Duodenal mucosa (tissue), 2 donors: ENCODE measurements at regions not wholly inside any gene's neighbourhood (a gene's known extent, or its start where the extent isn't known, plus 50 kb on each side); places are given as distances from the start of the nearest gene placed in this dataset.
"Not testable (repeated sequence)": the region's sequence is repeated elsewhere in the genome, so short reads cannot be mapped to it uniquely, and the experiment has no call there.

Source experiments
- H3K27ac ChIP-seq: one replicate; pipeline ENCODE4 v1.7.0; 2013; ENCODE audit warnings: low read depth, low read length
- H3K27me3 ChIP-seq, 2 donors: one replicate each; pipeline ENCODE4 v1.7.0; 2013; ENCODE audit warnings: low read length in 2 of 2, control low read depth in 1 of 2; ENCODE audit not compliant: insufficient read depth in 2 of 2, control insufficient read depth in 1 of 2
- H3K36me3 ChIP-seq, 2 donors: one replicate each; pipeline ENCODE4 v1.7.0; 2013; ENCODE audit warnings: low read length in 2 of 2, control low read depth in 1 of 2; ENCODE audit not compliant: insufficient read depth in 2 of 2, control insufficient read depth in 1 of 2
- H3K4me1 ChIP-seq, 2 donors: one replicate each; pipeline ENCODE4 v1.7.0; 2013; ENCODE audit warnings: low read length in 2 of 2, control low read depth in 1 of 2; ENCODE audit not compliant: insufficient read depth in 2 of 2, control insufficient read depth in 1 of 2
- H3K4me3 ChIP-seq, 2 donors: one replicate each; pipeline ENCODE4 v1.7.0; 2013; ENCODE audit warnings: low read length in 2 of 2, low read depth in 1 of 2
- H3K9ac ChIP-seq, 2 donors: one replicate each; pipeline ENCODE4 v1.7.0; 2013; ENCODE audit warnings: low read length in 2 of 2, low read depth in 1 of 2
- H3K9me3 ChIP-seq, 2 donors: one replicate each; pipeline ENCODE4 v1.7.0; 2013; ENCODE audit warnings: low read length in 2 of 2, control low read depth in 1 of 2; ENCODE audit not compliant: control insufficient read depth in 1 of 2

DNA sequence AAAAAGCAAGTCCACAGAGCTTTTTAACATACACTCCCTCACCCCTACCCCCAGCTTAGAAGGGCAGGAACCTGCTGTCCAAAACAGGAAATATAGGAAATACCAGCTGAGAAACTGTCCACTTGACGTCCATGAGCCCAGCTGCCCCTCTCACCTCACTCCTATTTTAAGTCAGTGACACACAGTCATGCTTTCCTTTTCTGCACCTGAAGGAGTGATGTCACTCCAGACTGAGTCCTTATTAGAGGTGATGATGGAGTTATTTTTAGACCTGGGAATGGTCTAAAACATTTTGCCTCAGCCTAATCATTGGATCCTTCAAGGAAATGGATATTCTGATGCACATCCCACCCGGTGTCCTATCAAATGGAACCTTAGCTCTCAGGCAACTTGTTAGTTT, 217.8 kb downstream of the BCL2L11 start:
- not testable (repeated sequence) for H3K36me3 ChIP-seq, H3K4me1 ChIP-seq, H3K9me3 ChIP-seq, H3K27me3 ChIP-seq, H3K27ac ChIP-seq, H3K4me3 ChIP-seq, H3K9ac ChIP-seq

GRCh38 chr2:111339476-111339875, 218.8 kb downstream of the BCL2L11 start:
- not testable (repeated sequence) for H3K27ac ChIP-seq, H3K27me3 ChIP-seq, H3K9me3 ChIP-seq, H3K36me3 ChIP-seq, H3K9ac ChIP-seq, H3K4me1 ChIP-seq, H3K4me3 ChIP-seq

- H3K27ac ChIP-seq, H3K9me3 ChIP-seq, H3K27me3 ChIP-seq, H3K36me3 ChIP-seq, H3K4me3 ChIP-seq, H3K9ac ChIP-seq, H3K4me1 ChIP-seq: not testable (repeated sequence)
These were observed 223.9 kb downstream of the BCL2L11 start for GRCh38 chr2:111344590-111344989.

DNA sequence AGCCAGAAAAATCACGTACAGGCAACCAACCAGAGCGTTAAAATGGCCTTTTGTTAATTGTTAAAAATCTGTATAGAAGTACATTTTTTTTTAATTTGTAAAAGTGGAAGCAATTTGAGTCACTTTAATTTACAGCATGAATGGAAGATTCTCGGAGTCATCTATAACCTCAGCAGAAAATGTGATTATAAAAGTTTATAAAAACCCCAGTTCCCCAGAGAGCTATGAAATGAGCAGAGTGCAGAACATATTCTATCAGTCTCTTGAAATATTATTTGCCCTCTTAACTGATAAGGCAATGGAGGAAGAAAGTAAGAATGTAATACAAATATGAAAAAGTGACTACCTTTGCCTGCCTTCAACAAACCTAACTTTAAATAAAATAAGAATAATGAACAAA, 224.7 kb downstream of the BCL2L11 start:
- not testable (repeated sequence) for H3K4me3 ChIP-seq, H3K4me1 ChIP-seq, H3K36me3 ChIP-seq

GRCh38 chr2:111346018-111346930, 225.6 kb downstream of the BCL2L11 start:
- H3K27ac ChIP-seq, H3K9ac ChIP-seq, H3K4me3 ChIP-seq: not testable (repeated sequence)

More for the DNA sequence above, 224.7 kb downstream of the BCL2L11 start:
- H3K9me3 ChIP-seq, H3K9ac ChIP-seq, H3K27ac ChIP-seq, H3K27me3 ChIP-seq: not testable (repeated sequence)

DNA sequence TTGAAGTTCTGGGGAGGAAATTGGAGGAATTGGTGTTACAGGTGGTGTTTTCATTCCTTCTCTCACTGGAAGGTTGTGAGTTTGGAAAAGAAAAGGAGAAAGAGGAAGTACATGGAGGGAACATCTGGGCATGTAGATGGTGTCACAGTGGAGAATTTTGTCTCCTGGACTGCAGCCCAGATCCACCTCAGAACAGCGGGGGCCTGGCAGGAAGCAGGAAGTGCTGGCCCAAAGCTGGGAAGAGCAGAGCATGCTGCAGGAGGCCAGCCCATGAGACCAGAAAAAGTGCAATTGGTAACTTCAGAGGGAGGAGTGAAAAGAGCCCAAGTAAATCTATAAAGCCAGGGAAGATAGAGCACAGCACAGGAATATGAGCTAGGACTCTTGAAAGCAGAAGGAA, 227.0 kb downstream of the BCL2L11 start:
- H3K27me3 ChIP-seq, H3K4me1 ChIP-seq, H3K4me3 ChIP-seq, H3K9me3 ChIP-seq, H3K36me3 ChIP-seq, H3K9ac ChIP-seq, H3K27ac ChIP-seq: not testable (repeated sequence)

More at GRCh38 chr2:111346018-111346930, 225.6 kb downstream of the BCL2L11 start:
- H3K9me3 ChIP-seq, H3K36me3 ChIP-seq, H3K27me3 ChIP-seq, H3K4me1 ChIP-seq: not testable (repeated sequence)

DNA sequence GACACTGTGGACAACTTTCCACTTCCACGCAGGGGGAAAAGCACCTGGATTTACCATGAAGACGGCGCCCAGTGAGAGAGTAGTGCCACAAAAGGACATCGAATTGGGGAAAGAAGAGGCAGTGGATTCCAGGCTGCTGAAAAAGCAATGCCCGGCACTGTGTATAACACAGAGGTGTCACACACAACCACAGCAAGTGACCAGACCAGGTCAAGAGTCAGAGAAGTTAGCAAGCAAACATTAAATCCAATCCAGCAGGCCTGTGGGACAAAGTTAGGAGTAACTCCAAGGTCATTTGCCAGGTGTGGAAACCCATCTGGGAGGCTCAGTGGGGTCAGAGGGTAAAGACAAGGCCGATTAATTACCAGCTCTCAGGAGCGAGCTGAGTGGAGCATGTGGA, 227.6 kb downstream of the BCL2L11 start:
- not testable (repeated sequence) for H3K9me3 ChIP-seq, H3K9ac ChIP-seq, H3K4me3 ChIP-seq, H3K27ac ChIP-seq, H3K4me1 ChIP-seq, H3K27me3 ChIP-seq, H3K36me3 ChIP-seq

DNA sequence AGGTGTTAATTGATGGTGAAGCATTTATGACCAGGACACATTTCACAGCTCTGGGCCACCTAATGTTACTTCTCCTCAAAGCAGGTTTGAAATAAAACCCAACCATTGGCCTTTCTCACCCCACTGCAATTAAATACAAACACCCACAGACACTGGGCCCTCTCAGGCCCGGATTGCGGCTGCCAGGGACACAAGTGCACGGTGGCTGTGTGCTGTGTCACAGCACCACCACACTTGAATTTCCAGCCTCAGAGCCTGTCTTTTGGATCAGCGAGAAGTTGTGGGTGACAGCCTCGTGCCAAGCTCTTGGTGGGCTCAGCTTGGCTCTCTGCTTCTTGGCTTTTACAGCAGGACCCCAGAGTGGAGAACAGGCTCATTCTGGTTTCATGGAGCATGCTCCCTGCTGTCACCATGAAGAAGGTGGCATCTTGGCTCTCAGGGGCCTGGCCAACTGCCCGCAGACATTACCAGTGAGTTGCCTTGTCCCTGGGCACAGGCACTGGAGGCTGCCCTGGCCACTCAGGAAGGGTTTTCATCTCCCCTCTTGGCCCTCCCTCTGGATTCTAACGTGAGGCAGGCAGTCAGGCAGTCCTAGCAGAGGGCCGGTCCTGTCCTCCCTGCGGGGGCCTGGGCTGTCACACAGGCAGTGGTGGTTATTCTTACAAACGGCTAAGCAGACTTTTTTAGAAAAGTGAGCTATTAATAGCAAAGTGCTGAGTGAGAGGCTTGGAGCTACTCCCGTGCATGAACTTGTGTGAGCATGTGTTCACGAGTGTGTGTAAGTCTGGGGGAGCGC, 234.5 kb downstream of the BCL2L11 start:
- H3K9me3 ChIP-seq, H3K27ac ChIP-seq, H3K36me3 ChIP-seq, H3K9ac ChIP-seq, H3K4me3 ChIP-seq, H3K4me1 ChIP-seq, H3K27me3 ChIP-seq: not testable (repeated sequence)

DNA sequence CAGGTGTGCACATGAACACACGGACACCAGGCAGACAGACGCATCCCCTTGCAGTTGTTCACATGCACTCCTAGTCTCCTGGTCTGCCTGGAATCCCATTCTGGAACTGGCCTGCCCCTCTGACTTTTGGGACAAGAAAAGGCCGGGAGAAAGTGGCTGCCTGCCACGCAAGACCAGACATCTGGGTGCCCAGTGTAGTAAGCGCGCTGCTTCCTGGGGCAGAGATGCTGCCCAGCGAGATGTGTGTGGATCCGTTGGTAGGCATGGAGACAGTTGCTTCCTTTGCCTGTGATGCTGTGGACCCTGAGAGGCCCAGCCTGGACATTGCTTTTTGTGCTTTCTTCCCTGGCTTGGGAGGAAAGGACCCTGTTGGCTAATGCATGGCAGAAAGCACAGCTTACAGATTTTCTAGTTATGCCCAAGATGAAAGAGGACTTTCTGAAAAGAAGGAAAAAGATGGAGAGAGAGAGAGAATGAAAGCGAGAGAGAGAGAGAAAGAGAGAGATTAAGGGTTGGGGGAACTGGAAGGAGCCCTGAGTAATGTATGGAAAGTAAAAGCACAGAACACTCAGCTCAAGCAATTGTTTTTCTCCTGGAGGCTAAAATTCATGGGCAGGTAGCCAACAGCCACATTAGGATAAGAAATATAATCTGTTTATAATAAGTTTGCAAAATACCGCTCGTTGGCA, 235.3 kb downstream of the BCL2L11 start:
- H3K36me3 ChIP-seq, H3K9ac ChIP-seq, H3K4me3 ChIP-seq, H3K27ac ChIP-seq, H3K27me3 ChIP-seq, H3K9me3 ChIP-seq, H3K4me1 ChIP-seq: not testable (repeated sequence)

- H3K36me3 ChIP-seq, H3K27me3 ChIP-seq, H3K9ac ChIP-seq, H3K4me1 ChIP-seq, H3K9me3 ChIP-seq, H3K4me3 ChIP-seq, H3K27ac ChIP-seq: not testable (repeated sequence)
These were observed 235.9 kb downstream of the BCL2L11 start for GRCh38 chr2:111356512-111357031.
